Chondrocyte (in vitro differentiated cells): ENCODE measurements at regions not wholly inside any gene's neighbourhood (a gene's known extent, or its start where the extent isn't known, plus 50 kb on each side); places are given as distances from the start of the nearest gene placed in this dataset.
A peak's percentile ranks its signal among the peaks of the same experiment; 100 is the strongest.

Experiments used
- DNase-seq: peaks from one replicate; pipeline ENCODE4 v3.0.0; 2021; ENCODE audit warnings: mixed read lengths, low spot score
- H3K27ac Mint-ChIP-seq: one replicate; pipeline ENCODE4 v1.8.0; 2021; ENCODE audit warnings: mild to moderate bottlenecking, moderate library complexity, mixed read lengths; ENCODE audit not compliant: unreplicated experiment
- H3K27me3 Mint-ChIP-seq: 2 replicates; pipeline ENCODE4 v1.8.0; 2021; ENCODE audit warnings: low read depth, mixed read lengths
- H3K36me3 Mint-ChIP-seq: 2 replicates; pipeline ENCODE4 v1.8.0; 2021; ENCODE audit warnings: low read depth, mixed read lengths
- H3K4me1 Mint-ChIP-seq: 2 replicates; pipeline ENCODE4 v1.8.0; 2021; ENCODE audit warnings: low read depth, mild to moderate bottlenecking, mixed read lengths
- H3K4me3 Mint-ChIP-seq: one replicate; pipeline ENCODE4 v1.8.0; 2021; ENCODE audit warnings: mild to moderate bottlenecking, moderate library complexity, mixed read lengths; ENCODE audit not compliant: unreplicated experiment
- H3K9me3 Mint-ChIP-seq: 2 replicates; pipeline ENCODE4 v1.8.0; 2021; ENCODE audit warnings: low read depth, mixed read lengths
- TF ChIP-seq, protein P1 (sequence below): fragments of 200-600 bp; sonication (generic); IDR thresholded peaks from 2 replicates; pipeline ENCODE4 v1.5.0; 2021; ENCODE audit warnings: antibody characterized with exemption, mild to moderate bottlenecking, moderate library complexity

DNA sequence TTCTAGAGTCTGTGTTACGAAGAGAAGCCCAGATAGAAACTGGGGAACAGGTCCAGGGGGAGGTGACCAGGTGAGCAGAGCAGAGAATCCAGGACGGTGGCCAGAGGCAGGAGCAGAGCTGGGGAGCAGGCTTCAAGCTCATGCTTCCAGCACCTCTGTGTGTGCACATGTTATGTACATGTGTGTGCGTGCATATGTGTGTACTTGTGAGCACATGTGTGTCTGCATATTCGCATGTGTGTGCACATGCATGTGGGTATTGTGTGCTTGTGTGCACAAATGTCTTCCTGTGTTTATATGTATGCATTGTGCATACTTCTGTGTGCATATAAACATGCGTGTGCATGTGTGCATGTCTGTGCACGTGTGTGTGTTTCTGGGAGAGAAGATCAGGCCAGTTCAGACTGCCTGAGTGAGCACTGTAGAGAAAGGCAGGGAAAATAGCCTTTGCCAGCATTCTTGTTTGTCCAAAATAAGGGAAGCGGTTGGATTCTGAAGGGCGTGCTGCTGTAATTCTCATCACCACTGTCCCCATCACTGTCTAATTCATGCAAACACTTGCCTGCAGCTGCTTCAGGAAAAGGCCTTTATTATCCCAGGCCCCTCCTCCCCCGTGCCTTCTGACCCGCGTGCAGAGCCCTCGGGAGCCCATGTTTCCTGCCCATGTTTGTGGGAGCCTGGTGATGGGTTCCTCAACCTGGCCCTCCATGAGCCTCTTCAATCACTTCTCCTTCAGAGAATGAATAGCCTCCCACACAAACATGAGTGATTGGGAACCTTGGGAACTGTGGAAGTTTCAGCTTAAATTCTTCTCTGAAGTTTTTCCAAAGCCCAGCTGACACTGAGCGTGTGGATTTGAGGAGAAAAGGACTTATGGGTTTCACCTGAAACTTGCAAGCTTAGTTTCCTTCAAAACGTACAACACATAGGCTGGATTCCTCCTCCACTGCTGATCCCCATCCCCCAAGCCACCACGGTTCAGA is 161.7 kb upstream of the AFDN start:
- Mint-ChIP-seq H3K9me3 (no peaks in the 10 kb centered on the region), H3K4me1 (peaks cover 13% of the 10 kb centered on the region), H3K27ac (no peak overlapping the region), H3K4me3 (no peak overlapping the region), H3K36me3 (no peaks in the 10 kb centered on the region), H3K27me3 (peaks cover 30% of the 10 kb centered on the region)
- DNase-seq, result peak; percentile 37
- TF ChIP-seq, protein P1, sequence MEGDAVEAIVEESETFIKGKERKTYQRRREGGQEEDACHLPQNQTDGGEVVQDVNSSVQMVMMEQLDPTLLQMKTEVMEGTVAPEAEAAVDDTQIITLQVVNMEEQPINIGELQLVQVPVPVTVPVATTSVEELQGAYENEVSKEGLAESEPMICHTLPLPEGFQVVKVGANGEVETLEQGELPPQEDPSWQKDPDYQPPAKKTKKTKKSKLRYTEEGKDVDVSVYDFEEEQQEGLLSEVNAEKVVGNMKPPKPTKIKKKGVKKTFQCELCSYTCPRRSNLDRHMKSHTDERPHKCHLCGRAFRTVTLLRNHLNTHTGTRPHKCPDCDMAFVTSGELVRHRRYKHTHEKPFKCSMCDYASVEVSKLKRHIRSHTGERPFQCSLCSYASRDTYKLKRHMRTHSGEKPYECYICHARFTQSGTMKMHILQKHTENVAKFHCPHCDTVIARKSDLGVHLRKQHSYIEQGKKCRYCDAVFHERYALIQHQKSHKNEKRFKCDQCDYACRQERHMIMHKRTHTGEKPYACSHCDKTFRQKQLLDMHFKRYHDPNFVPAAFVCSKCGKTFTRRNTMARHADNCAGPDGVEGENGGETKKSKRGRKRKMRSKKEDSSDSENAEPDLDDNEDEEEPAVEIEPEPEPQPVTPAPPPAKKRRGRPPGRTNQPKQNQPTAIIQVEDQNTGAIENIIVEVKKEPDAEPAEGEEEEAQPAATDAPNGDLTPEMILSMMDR, result no peak

- TF ChIP-seq, protein P1, result no peak
- DNase-seq, result peak; percentile 72
- Mint-ChIP-seq H3K4me1 (peaks cover 11% of the 10 kb centered on the region), H3K9me3 (no peaks in the 10 kb centered on the region), H3K27me3 (peaks cover 32% of the 10 kb centered on the region), H3K36me3 (no peaks in the 10 kb centered on the region), H3K4me3 (no peak overlapping the region), H3K27ac (no peak overlapping the region)
Observed at GRCh38 chr6:167665698-167666330, 160.9 kb upstream of the AFDN start.

DNA sequence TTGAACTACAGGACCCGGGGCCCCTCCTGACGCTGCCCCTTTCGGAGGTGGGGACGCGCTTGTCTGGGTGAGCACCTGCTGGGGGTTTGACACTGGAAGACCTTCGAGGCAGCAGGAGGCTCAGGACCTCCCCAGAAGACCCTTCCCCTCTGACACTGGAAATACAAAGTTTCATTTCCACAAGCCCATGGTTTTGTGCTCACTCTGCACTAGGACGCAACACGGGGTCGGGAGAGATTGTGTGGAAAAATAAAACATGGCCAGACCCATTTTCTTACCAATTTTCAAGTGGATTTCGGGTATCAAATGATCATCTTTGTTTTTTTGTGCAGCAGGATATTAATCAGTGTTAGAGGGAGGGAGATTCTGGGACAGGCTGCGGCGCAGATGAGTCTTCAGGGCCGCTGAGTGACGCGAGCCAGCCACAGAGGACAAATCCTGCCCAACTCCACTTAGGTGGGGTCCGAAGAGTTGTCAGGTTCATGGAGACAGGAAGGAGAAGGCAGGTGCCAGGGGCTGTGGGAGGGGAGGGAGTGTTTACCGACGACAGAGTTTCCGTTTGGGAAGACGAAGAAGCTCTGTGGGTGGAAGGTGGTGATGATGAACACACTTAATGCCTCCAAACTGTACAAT is 160.0 kb upstream of the AFDN start:
- peaks cover 32% of the 10 kb centered on the region for H3K27me3 Mint-ChIP-seq
- no peaks in the 10 kb centered on the region for H3K36me3 Mint-ChIP-seq
- H3K27ac Mint-ChIP-seq, result no peak overlapping the region
- TF ChIP-seq, protein P1, result no peak
- no peak overlapping the region for H3K4me3 Mint-ChIP-seq
- H3K9me3 Mint-ChIP-seq, result peaks cover 1% of the 10 kb centered on the region
- H3K4me1 Mint-ChIP-seq, result peaks cover 2% of the 10 kb centered on the region
- peak; percentile 79 for DNase-seq

DNA sequence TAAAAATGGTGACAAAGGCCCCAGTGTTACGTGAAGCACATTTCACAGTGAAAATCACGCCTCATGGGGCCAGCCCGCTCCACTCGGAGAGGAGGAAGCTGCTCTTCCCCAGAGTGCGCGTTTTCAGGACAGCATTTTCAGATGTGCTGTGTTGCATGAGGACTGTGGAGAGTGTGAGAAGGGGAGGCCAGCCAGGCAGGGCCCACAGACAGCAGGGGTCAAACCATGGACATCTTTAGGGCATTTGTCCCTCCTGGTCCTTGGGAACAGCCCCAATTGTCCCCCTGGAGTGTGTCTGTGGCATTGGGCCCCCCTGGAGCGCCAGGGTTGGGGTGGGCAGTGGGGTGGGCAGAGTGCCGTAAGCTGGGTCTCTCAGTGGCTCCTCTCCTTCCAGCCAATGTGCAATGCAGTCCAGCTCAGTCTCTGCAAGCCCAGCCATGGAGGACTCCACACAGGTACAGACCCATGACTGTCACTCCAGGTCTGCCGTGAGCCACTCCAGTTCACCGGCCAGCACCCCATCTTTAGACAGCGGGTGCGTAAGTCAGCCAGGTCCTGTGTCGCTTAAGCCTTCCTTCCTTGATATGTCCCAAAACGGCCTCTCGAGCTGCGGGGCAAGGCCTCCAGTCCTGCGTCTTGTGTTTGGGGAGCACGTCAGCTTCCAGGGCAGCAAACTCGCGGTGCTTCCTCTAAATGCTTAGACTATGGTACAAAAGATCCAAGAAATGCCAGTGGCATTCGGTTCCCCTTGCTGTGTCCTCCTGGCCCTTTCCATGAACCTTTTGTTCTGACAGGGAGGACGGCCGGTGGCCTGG is 159.3 kb upstream of the AFDN start:
- Mint-ChIP-seq H3K27me3 (peaks cover 32% of the 10 kb centered on the region), H3K27ac (no peak overlapping the region), H3K36me3 (no peaks in the 10 kb centered on the region), H3K9me3 (peaks cover 3% of the 10 kb centered on the region), H3K4me3 (no peak overlapping the region), H3K4me1 (no peaks in the 10 kb centered on the region)
- peak; percentile 60 for DNase-seq
- TF ChIP-seq, protein P1, result no peak
